ENCODE measurements at regions not wholly inside any gene's neighbourhood (a gene's known extent, or its start where the extent isn't known, plus 50 kb on each side); places are given as distances from the start of the nearest gene placed in this dataset.
"Not testable (repeated sequence)": the region's sequence is repeated elsewhere in the genome, so short reads cannot be mapped to it uniquely, and the experiment has no call there.

DNA sequence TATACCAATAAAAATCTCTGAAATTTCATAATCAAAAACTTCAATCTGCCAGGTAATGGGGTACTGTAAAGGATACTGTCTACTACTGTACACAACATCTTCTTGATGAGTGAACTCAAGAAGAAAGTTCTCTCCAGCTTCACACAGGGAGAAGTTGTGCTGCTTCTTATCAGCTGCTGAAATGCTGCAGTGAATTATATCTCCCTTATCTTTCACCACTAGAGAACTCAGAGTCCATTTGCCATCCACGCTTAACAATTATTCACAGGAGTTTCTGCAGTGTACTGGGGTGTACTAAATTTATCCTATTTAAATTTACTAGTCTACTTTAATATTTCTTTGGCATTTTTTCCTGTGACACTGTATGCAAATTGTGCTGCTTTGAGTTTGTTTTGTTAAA, 384.8 kb downstream of the TFAP2B start:
- Histone ChIP-seq H3K36me3 (replicated peaks; ENCODE audit: insufficient read depth, low read length) (no peaks in the 10 kb centered on the region), H3K27me3 (replicated peaks; ENCODE audit: insufficient read depth, low read length) (no peaks in the 10 kb centered on the region), H4K20me1 (ENCODE audit: insufficient read depth, low read length) (no peaks in the 10 kb centered on the region), H3K4me3 (ENCODE audit: low read length) (no peak overlapping the region), H3K9me3 (replicated peaks; ENCODE audit: insufficient read depth, low read length) (no peaks in the 10 kb centered on the region), H3K9me2 (replicated peaks; ENCODE audit: insufficient read depth, low read length) (no peaks in the 10 kb centered on the region), H2AFZ (ENCODE audit: low read length) (no peak overlapping the region), H3F3A (ENCODE audit: insufficient read depth, low read length) (no peaks in the 10 kb centered on the region), H3K4me1 (ENCODE audit: low read length) (no peaks in the 10 kb centered on the region), H3K79me2 (ENCODE audit: low read length) (no peaks in the 10 kb centered on the region), H3K4me2 (ENCODE audit: low read depth, low read length) (no peak overlapping the region), H3K9ac (ENCODE audit: low read length) (no peak overlapping the region), H3K27ac (ENCODE audit: low read length) (no peak overlapping the region)
- no peak for DNase-seq
- TF ChIP-seq EZH2 (optimal IDR thresholded peaks at IDR 0.05; ENCODE audit: low read depth, low read length), result no peak
- TF ChIP-seq EZH2phosphoT487 (IDR thresholded peaks at IDR 0.05; ENCODE audit: low read length), result no peak
- TF ChIP-seq CTCF (IDR thresholded peaks at IDR 0.05; ENCODE audit: low read length), result no peak

GRCh38 chr6:51206686-51207085, 388.0 kb downstream of the TFAP2B start:
- not testable (repeated sequence) for H3K27me3 ChIP-seq (replicated peaks; ENCODE audit: insufficient read depth, low read length); H3K4me3 ChIP-seq (ENCODE audit: low read length); H3K9me2 ChIP-seq (replicated peaks; ENCODE audit: insufficient read depth, low read length); H4K20me1 ChIP-seq (ENCODE audit: insufficient read depth, low read length); H3K9ac ChIP-seq (ENCODE audit: low read length); H3K36me3 ChIP-seq (replicated peaks; ENCODE audit: insufficient read depth, low read length); H3K9me3 ChIP-seq (replicated peaks; ENCODE audit: insufficient read depth, low read length); H3K4me1 ChIP-seq (ENCODE audit: low read length); DNase-seq; H3K4me2 ChIP-seq (ENCODE audit: low read depth, low read length); H3K27ac ChIP-seq (ENCODE audit: low read length); H3K79me2 ChIP-seq (ENCODE audit: low read length); H3F3A ChIP-seq (ENCODE audit: insufficient read depth, low read length); H2AFZ ChIP-seq (ENCODE audit: low read length)

- no peak overlapping the region for H3K4me3 ChIP-seq (ENCODE audit: low read length)
- no peaks in the 10 kb centered on the region for H4K20me1 ChIP-seq (ENCODE audit: insufficient read depth, low read length)
- no peak overlapping the region for H2AFZ ChIP-seq (ENCODE audit: low read length)
- H3K27me3 ChIP-seq (replicated peaks; ENCODE audit: insufficient read depth, low read length), result no peaks in the 10 kb centered on the region
- no peak overlapping the region for H3K27ac ChIP-seq (ENCODE audit: low read length)
- H3K9me2 ChIP-seq (replicated peaks; ENCODE audit: insufficient read depth, low read length), result no peaks in the 10 kb centered on the region
- H3F3A ChIP-seq (ENCODE audit: insufficient read depth, low read length), result no peaks in the 10 kb centered on the region
- no peak for TF ChIP-seq EZH2 (optimal IDR thresholded peaks at IDR 0.05; ENCODE audit: low read depth, low read length)
- TF ChIP-seq CTCF (IDR thresholded peaks at IDR 0.05; ENCODE audit: low read length), result no peak
- TF ChIP-seq EZH2phosphoT487 (IDR thresholded peaks at IDR 0.05; ENCODE audit: low read length), result no peak
- DNase-seq, result no peak
- H3K9ac ChIP-seq (ENCODE audit: low read length), result no peak overlapping the region
- no peaks in the 10 kb centered on the region for H3K4me1 ChIP-seq (ENCODE audit: low read length)
- no peak overlapping the region for H3K4me2 ChIP-seq (ENCODE audit: low read depth, low read length)
- no peaks in the 10 kb centered on the region for H3K36me3 ChIP-seq (replicated peaks; ENCODE audit: insufficient read depth, low read length)
- no peaks in the 10 kb centered on the region for H3K79me2 ChIP-seq (ENCODE audit: low read length)
- H3K9me3 ChIP-seq (replicated peaks; ENCODE audit: insufficient read depth, low read length), result no peaks in the 10 kb centered on the region
Measured at GRCh38 chr6:51209651-51210050, 391.0 kb downstream of the TFAP2B start.

- no peaks in the 10 kb centered on the region for H3K27me3 ChIP-seq (replicated peaks; ENCODE audit: insufficient read depth, low read length)
- H2AFZ ChIP-seq (ENCODE audit: low read length), result no peak overlapping the region
- no peak overlapping the region for H3K27ac ChIP-seq (ENCODE audit: low read length)
- no peak overlapping the region for H3K4me3 ChIP-seq (ENCODE audit: low read length)
- H3K9me3 ChIP-seq (replicated peaks; ENCODE audit: insufficient read depth, low read length), result no peaks in the 10 kb centered on the region
- no peaks in the 10 kb centered on the region for H3F3A ChIP-seq (ENCODE audit: insufficient read depth, low read length)
- H3K4me1 ChIP-seq (ENCODE audit: low read length), result no peaks in the 10 kb centered on the region
- no peaks in the 10 kb centered on the region for H3K9me2 ChIP-seq (replicated peaks; ENCODE audit: insufficient read depth, low read length)
- no peaks in the 10 kb centered on the region for H3K36me3 ChIP-seq (replicated peaks; ENCODE audit: insufficient read depth, low read length)
- H3K4me2 ChIP-seq (ENCODE audit: low read depth, low read length), result no peak overlapping the region
- no peaks in the 10 kb centered on the region for H4K20me1 ChIP-seq (ENCODE audit: insufficient read depth, low read length)
- no peaks in the 10 kb centered on the region for H3K79me2 ChIP-seq (ENCODE audit: low read length)
- no peak for DNase-seq
- TF ChIP-seq EZH2phosphoT487 (IDR thresholded peaks at IDR 0.05; ENCODE audit: low read length), result no peak
- TF ChIP-seq CTCF (IDR thresholded peaks at IDR 0.05; ENCODE audit: low read length), result no peak
- TF ChIP-seq EZH2 (optimal IDR thresholded peaks at IDR 0.05; ENCODE audit: low read depth, low read length), result no peak
- H3K9ac ChIP-seq (ENCODE audit: low read length), result no peak overlapping the region
Measured at GRCh38 chr6:51213811-51214210, 395.1 kb downstream of the TFAP2B start.
